ENCODE measurements at regions not wholly inside any gene's neighbourhood (a gene's known extent, or its start where the extent isn't known, plus 50 kb on each side); places are given as distances from the start of the nearest gene placed in this dataset.

DNA sequence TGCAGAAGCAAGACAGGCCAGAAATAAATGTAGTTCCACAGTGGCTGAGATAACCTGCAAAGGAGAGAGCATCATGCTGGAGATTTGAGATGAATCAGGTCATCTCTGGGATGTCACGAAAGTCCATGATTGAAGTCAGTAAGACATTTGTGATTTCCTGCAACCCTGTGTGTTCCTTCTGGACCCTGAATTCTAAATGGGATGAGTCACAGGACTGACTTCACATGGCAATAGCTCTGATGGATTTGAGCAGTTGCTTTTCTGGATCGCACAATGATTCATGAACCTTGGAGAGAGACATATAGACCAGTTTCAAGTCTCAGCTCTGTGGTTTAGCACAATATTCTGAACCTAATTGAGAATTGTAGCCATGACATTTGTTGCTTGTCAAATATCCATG lies 102.9 kb downstream of the TSN start:
- no peaks in the 10 kb centered on the region for H4K20me1 ChIP-seq (replicated peaks in 1 of 2; ENCODE audit: control insufficient read depth in 1 of 2, insufficient read depth in 2 of 2, low read length in 2 of 2)
- H3K27me3 ChIP-seq (replicated peaks in 1 of 4; ENCODE audit: control insufficient read depth in 3 of 4, extremely low read depth in 1 of 4, insufficient read depth in 3 of 4, low read length in 3 of 4), result no peaks in the 10 kb centered on the region
- no peak overlapping the region for H4K91ac ChIP-seq (replicated peaks; ENCODE audit: insufficient read length, low read length)
- no peak overlapping the region for H2AK5ac ChIP-seq (ENCODE audit: low read depth, low read length)
- FAIRE-seq (no peak), DNase-seq (ENCODE audit: low read depth in 1 of 2, low spot score in 2 of 2) (no peak)
- no peak overlapping the region for H2BK15ac ChIP-seq (ENCODE audit: low read length)
- H3K23me2 ChIP-seq (ENCODE audit: low read depth, low read length), result no peaks in the 10 kb centered on the region
- no peaks in the 10 kb centered on the region for H3K79me2 ChIP-seq (ENCODE audit: control insufficient read depth in 1 of 2, insufficient read depth in 2 of 2, low read length in 2 of 2)
- no peak overlapping the region for H3K4me3 ChIP-seq (ENCODE audit: extremely low read depth in 1 of 4, insufficient read depth in 2 of 4, low read depth in 3 of 4, low read length in 4 of 4)
- H2BK5ac ChIP-seq (ENCODE audit: low read depth, low read length), result no peak overlapping the region
- no peak overlapping the region for H3K9ac ChIP-seq (replicated peaks in 1 of 4; ENCODE audit: extremely low read depth in 1 of 4, low read depth in 3 of 4, low read length in 3 of 4)
- H4K5ac ChIP-seq (ENCODE audit: insufficient read length, low read depth, low read length), result no peak overlapping the region
- H3K14ac ChIP-seq (ENCODE audit: insufficient read length), result no peak overlapping the region
- H3K4ac ChIP-seq (replicated peaks; ENCODE audit: insufficient read length, low read depth, low read length), result no peak overlapping the region
- no peak overlapping the region for H3K27ac ChIP-seq (ENCODE audit: low read depth, low read length)
- H3K56ac ChIP-seq (replicated peaks; ENCODE audit: insufficient read length, low read depth, low read length), result no peak overlapping the region
- no peak overlapping the region for H2BK20ac ChIP-seq (ENCODE audit: low read length)
- H2BK120ac ChIP-seq (replicated peaks; ENCODE audit: low read depth, low read length), result no peak overlapping the region
- H3K4me1 ChIP-seq (replicated peaks in 1 of 4; ENCODE audit: control insufficient read depth in 3 of 4, insufficient read depth in 4 of 4, low read length in 3 of 4), result no peaks in the 10 kb centered on the region
- no peaks in the 10 kb centered on the region for H3K79me1 ChIP-seq (ENCODE audit: low read depth, low read length)
- no peaks in the 10 kb centered on the region for H3K36me3 ChIP-seq (ENCODE audit: control insufficient read depth in 2 of 4, insufficient read depth in 4 of 4, low read length in 3 of 4)
- no peak overlapping the region for H3K4me2 ChIP-seq (ENCODE audit: insufficient read depth in 1 of 2, low read depth in 2 of 2, low read length in 2 of 2)
- POLR2A ChIA-PET (ENCODE audit: partially characterized antibody), result no interaction called here
- H3K18ac ChIP-seq (ENCODE audit: extremely low read depth, low read length), result no peak overlapping the region
- H2AFZ ChIP-seq (ENCODE audit: low read length), result no peak overlapping the region
- H3K9me3 ChIP-seq (ENCODE audit: insufficient read depth in 2 of 2, low read depth in 1 of 2, low read length in 1 of 2), result no peaks in the 10 kb centered on the region; a peak in 1 of 4 replicates
- WGBS, 2 experiments (ENCODE audit: extremely low coverage in 1 of 2, insufficient coverage in 1 of 2, insufficient read length in 1 of 2, insufficient replicate concordance in 2 of 2, low coverage in 1 of 2, low lambda C conversion rate in 2 of 2, missing lambda C conversion rate in 1 of 2), result 85% methylated on average over 2 of the region's 2 CpGs; no CpG with 5 or more reads in 1 of the 2 experiments
- no peak overlapping the region for H4K8ac ChIP-seq (ENCODE audit: extremely low read depth, insufficient read depth, low read length)
- no peak overlapping the region for H3K23ac ChIP-seq (ENCODE audit: insufficient read length)
- CTCF ChIA-PET (ENCODE audit: partially characterized antibody), result interaction anchor here (1.0 to 1.3 kb wide), 2 partner anchors 30 to 433 kb away, joined by 3 to 4 read pairs; no protein-coding TSS in a partner anchor
- H2BK12ac ChIP-seq (ENCODE audit: low read depth, low read length), result no peak overlapping the region
- TF ChIP-seq POU5F1 (IDR thresholded peaks at IDR 0.05; ENCODE audit: low read depth, low read length), result no peak
